Endothelial cell (in vitro differentiated cells): ENCODE measurements at regions not wholly inside any gene's neighbourhood (a gene's known extent, or its start where the extent isn't known, plus 50 kb on each side); places are given as distances from the start of the nearest gene placed in this dataset.

Source experiments
- DNase-seq: peaks from one replicate; pipeline ENCODE4 v3.0.0; 2021; ENCODE audit warnings: low spot score
- H3K27ac Mint-ChIP-seq: one replicate; pipeline ENCODE4 v1.8.0; 2021; ENCODE audit warnings: mixed read lengths, inconsistent platforms; ENCODE audit not compliant: unreplicated experiment
- H3K27me3 Mint-ChIP-seq: one replicate; pipeline ENCODE4 v1.8.0; 2021; ENCODE audit warnings: mild to moderate bottlenecking, moderate library complexity, mixed read lengths, inconsistent platforms; ENCODE audit not compliant: unreplicated experiment
- H3K36me3 Mint-ChIP-seq: one replicate; pipeline ENCODE4 v1.8.0; 2021; ENCODE audit warnings: mild to moderate bottlenecking, low read depth, mixed read lengths, inconsistent platforms; ENCODE audit not compliant: unreplicated experiment
- H3K4me1 Mint-ChIP-seq: one replicate; pipeline ENCODE4 v1.8.0; 2021; ENCODE audit warnings: mild to moderate bottlenecking, mixed read lengths, inconsistent platforms; ENCODE audit not compliant: unreplicated experiment
- H3K4me3 Mint-ChIP-seq: one replicate; pipeline ENCODE4 v1.8.0; 2021; ENCODE audit warnings: mild to moderate bottlenecking, mixed read lengths, inconsistent platforms; ENCODE audit not compliant: unreplicated experiment
- H3K9me3 Mint-ChIP-seq: one replicate; pipeline ENCODE4 v1.8.0; 2021; ENCODE audit warnings: mixed read lengths, inconsistent platforms; ENCODE audit not compliant: unreplicated experiment
- CTCF ChIP-seq: fragments of 200-600 bp; sonication (generic); IDR thresholded peaks from one replicate; pipeline ENCODE4 v1.5.0; 2021; ENCODE audit warnings: antibody characterized with exemption; ENCODE audit not compliant: unreplicated experiment

GRCh38 chr6:132133736-132134445 lies 182.7 kb upstream of the CCN2 start:
- peaks cover 5% of the 10 kb centered on the region for H3K27me3 Mint-ChIP-seq
- TF ChIP-seq CTCF = no peak
- H3K4me1 Mint-ChIP-seq = peaks cover 8% of the 10 kb centered on the region
- H3K27ac Mint-ChIP-seq = no peak overlapping the region
- no peak for DNase-seq
- no peaks in the 10 kb centered on the region for H3K36me3 Mint-ChIP-seq
- no peaks in the 10 kb centered on the region for H3K9me3 Mint-ChIP-seq
- H3K4me3 Mint-ChIP-seq = no peak overlapping the region

- Mint-ChIP-seq H3K27me3 (peaks cover 5% of the 10 kb centered on the region), H3K4me3 (no peak overlapping the region), H3K4me1 (peaks cover 8% of the 10 kb centered on the region), H3K27ac (peak overlapping the region; percentile 91), H3K36me3 (no peaks in the 10 kb centered on the region), H3K9me3 (no peaks in the 10 kb centered on the region)
- no peak for TF ChIP-seq CTCF
- no peak for DNase-seq
These were observed 181.9 kb upstream of the CCN2 start for GRCh38 chr6:132132924-132133639.

GRCh38 chr6:132132422-132132821 lies 181.2 kb upstream of the CCN2 start:
- peaks cover 8% of the 10 kb centered on the region for H3K4me1 Mint-ChIP-seq

GRCh38 chr6:132131758-132132157 lies 180.6 kb upstream of the CCN2 start:
- Mint-ChIP-seq H3K27ac (peak overlapping the region; percentile 91), H3K4me1 (peaks cover 8% of the 10 kb centered on the region), H3K36me3 (no peaks in the 10 kb centered on the region), H3K27me3 (peaks cover 5% of the 10 kb centered on the region), H3K4me3 (no peak overlapping the region), H3K9me3 (no peaks in the 10 kb centered on the region)
- TF ChIP-seq CTCF = no peak
- no peak for DNase-seq

More at GRCh38 chr6:132132422-132132821, 181.2 kb upstream of the CCN2 start:
- TF ChIP-seq CTCF = no peak
- H3K36me3 Mint-ChIP-seq = no peaks in the 10 kb centered on the region
- no peak for DNase-seq
- H3K9me3 Mint-ChIP-seq = no peaks in the 10 kb centered on the region
- H3K4me3 Mint-ChIP-seq = no peak overlapping the region
- H3K27me3 Mint-ChIP-seq = peaks cover 5% of the 10 kb centered on the region
- H3K27ac Mint-ChIP-seq = peak overlapping the region; percentile 91

GRCh38 chr6:132131351-132131750 lies 180.2 kb upstream of the CCN2 start:
- Mint-ChIP-seq H3K4me1 (peaks cover 8% of the 10 kb centered on the region), H3K4me3 (no peak overlapping the region), H3K27ac (peak overlapping the region; percentile 91), H3K9me3 (no peaks in the 10 kb centered on the region), H3K27me3 (peaks cover 3% of the 10 kb centered on the region), H3K36me3 (no peaks in the 10 kb centered on the region)
- TF ChIP-seq CTCF = no peak
- no peak for DNase-seq
